SK-N-SH treated with all-trans-retinoic acid at 6 μM for 48 hours (cell line): ENCODE measurements at regions not wholly inside any gene's neighbourhood (a gene's known extent, or its start where the extent isn't known, plus 50 kb on each side); places are given as distances from the start of the nearest gene placed in this dataset.

Source experiments
- ATAC-seq: fragments of 200-7000 bp; cut with Tn5 transposase; 3 replicates; pipeline ENCODE4 v1.9.1; 2020; ENCODE audit warnings: mild to moderate bottlenecking, moderate library complexity
- ARNTL ChIP-seq: fragments of 450-650 bp; formaldehyde crosslinking; IDR thresholded peaks from 2 replicates; pipeline ENCODE4 v1.5.0; 2020; ENCODE audit warnings: low read depth, mild to moderate bottlenecking, moderate library complexity, borderline replicate concordance
- BACH2 ChIP-seq: fragments of 250-450 bp; sonication (Bioruptor Pico); IDR thresholded peaks from 2 replicates; pipeline ENCODE4 v1.9.0; 2021; ENCODE audit warnings: mild to moderate bottlenecking, borderline replicate concordance
- CREB5 ChIP-seq: fragments of 250-450 bp; sonication (Bioruptor Pico); IDR thresholded peaks from 2 replicates; pipeline ENCODE4 v1.5.1; 2020; ENCODE audit warnings: low read depth, mild to moderate bottlenecking, moderate library complexity
- CSDC2 ChIP-seq: fragments of 250-450 bp; sonication (Bioruptor Pico); IDR thresholded peaks from 2 replicates; pipeline ENCODE4 v1.5.0; 2020; ENCODE audit warnings: mild to moderate bottlenecking, moderate library complexity
- CSRNP3 ChIP-seq: fragments of 250-450 bp; sonication (Bioruptor Pico); IDR thresholded peaks from 2 replicates; pipeline ENCODE4 v1.5.1; 2021; ENCODE audit warnings: mild to moderate bottlenecking, moderate library complexity
- ESRRG ChIP-seq: fragments of 250-450 bp; sonication (Bioruptor Pico); IDR thresholded peaks from 2 replicates; pipeline ENCODE4 v1.6.1; 2021; ENCODE audit warnings: mild to moderate bottlenecking
- GLIS3 ChIP-seq: fragments of 250-450 bp; sonication (Bioruptor Pico); IDR thresholded peaks from 2 replicates; pipeline ENCODE4 v1.5.0; 2020; ENCODE audit warnings: mild to moderate bottlenecking, moderate library complexity
- ISL1 ChIP-seq: fragments of 250-450 bp; sonication (Bioruptor Pico); IDR thresholded peaks from 2 replicates; pipeline ENCODE4 v2.1.2; 2022; ENCODE audit warnings: mild to moderate bottlenecking, moderate library complexity
- OSR1 ChIP-seq: fragments of 250-450 bp; sonication (Bioruptor Pico); IDR thresholded peaks from 2 replicates; pipeline ENCODE4 v1.8.0; 2022; ENCODE audit warnings: moderate library complexity, mild to moderate bottlenecking, inconsistent platforms
- PATZ1 ChIP-seq: fragments of 250-450 bp; sonication (Bioruptor Pico); IDR thresholded peaks from 2 replicates; pipeline ENCODE4 v1.8.0; 2020; ENCODE audit warnings: mild to moderate bottlenecking, moderate library complexity, borderline replicate concordance
- POU6F1 ChIP-seq: fragments of 250-450 bp; sonication (Bioruptor Pico); IDR thresholded peaks from 2 replicates; pipeline ENCODE4 v1.8.0; 2021; ENCODE audit warnings: low read depth, mild to moderate bottlenecking, moderate library complexity, borderline replicate concordance
- PPARA ChIP-seq: fragments of 250-450 bp; sonication (Bioruptor Pico); IDR thresholded peaks from 2 replicates; pipeline ENCODE4 v1.5.0; 2020; ENCODE audit warnings: mild to moderate bottlenecking, borderline replicate concordance
- RARB ChIP-seq: fragments of 250-450 bp; sonication (Bioruptor Pico); IDR thresholded peaks from 2 replicates; pipeline ENCODE4 v1.8.0; 2021; ENCODE audit warnings: mild to moderate bottlenecking, moderate library complexity
- SNAI2 ChIP-seq: fragments of 250-450 bp; sonication (Bioruptor Pico); IDR thresholded peaks from 2 replicates; pipeline ENCODE4 v1.5.0; 2020; ENCODE audit warnings: mild to moderate bottlenecking, moderate library complexity
- TCF4 ChIP-seq: fragments of 250-450 bp; sonication (Bioruptor Pico); IDR thresholded peaks from 2 replicates; pipeline ENCODE4 v1.8.0; 2021; ENCODE audit warnings: mild to moderate bottlenecking, moderate library complexity, borderline replicate concordance
- TOX ChIP-seq: fragments of 250-450 bp; sonication (Bioruptor Pico); IDR thresholded peaks from 2 replicates; pipeline ENCODE4 v1.8.0; 2021; ENCODE audit warnings: mild to moderate bottlenecking, moderate library complexity, borderline replicate concordance
- TSHZ2 ChIP-seq: fragments of 250-450 bp; sonication (Bioruptor Pico); IDR thresholded peaks from 2 replicates; pipeline ENCODE4 v1.5.0; 2020; ENCODE audit warnings: mild to moderate bottlenecking, moderate library complexity
- ZC3H10 ChIP-seq: fragments of 250-450 bp; sonication (Bioruptor Pico); IDR thresholded peaks from 2 replicates; pipeline ENCODE4 v1.5.1; 2021; ENCODE audit warnings: mild to moderate bottlenecking, moderate library complexity
- ZFP3 ChIP-seq: fragments of 250-450 bp; sonication (Bioruptor Pico); IDR thresholded peaks from 2 replicates; pipeline ENCODE4 v1.5.0; 2020; ENCODE audit warnings: mild to moderate bottlenecking, moderate library complexity
- ZFP30 ChIP-seq: fragments of 450-650 bp; formaldehyde crosslinking; IDR thresholded peaks from 2 replicates; pipeline ENCODE4 v1.5.0; 2022; ENCODE audit warnings: mild to moderate bottlenecking, moderate library complexity
- ZNF70 ChIP-seq: fragments of 450-650 bp; formaldehyde crosslinking; IDR thresholded peaks from 2 replicates; pipeline ENCODE4 v1.5.0; 2020; ENCODE audit warnings: mild to moderate bottlenecking, moderate library complexity
- ZNF8 ChIP-seq: fragments of 450-650 bp; formaldehyde crosslinking; IDR thresholded peaks from 2 replicates; pipeline ENCODE4 v1.5.0; 2020; ENCODE audit warnings: mild to moderate bottlenecking, moderate library complexity

GRCh38 chr10:121241337-121241736 is 356.9 kb downstream of the FGFR2 start:
- TF ChIP-seq CSRNP3 (CRISPR knock-in tag): no peak
- no peak for TF ChIP-seq ZNF70 (CRISPR knock-in tag)
- TF ChIP-seq TOX (CRISPR knock-in tag): no peak
- no peak for TF ChIP-seq OSR1 (CRISPR knock-in tag)
- no peak for TF ChIP-seq ZFP3 (CRISPR knock-in tag)
- no peak for TF ChIP-seq RARB
- TF ChIP-seq POU6F1 (CRISPR knock-in tag): no peak
- no peak for TF ChIP-seq ISL1 (CRISPR knock-in tag)
- no peak for TF ChIP-seq SNAI2 (CRISPR knock-in tag)
- TF ChIP-seq PPARA: no peak
- no peak for TF ChIP-seq ESRRG (CRISPR knock-in tag)
- no peak for TF ChIP-seq PATZ1 (CRISPR knock-in tag)
- no peak for TF ChIP-seq ZFP30
- no peak for TF ChIP-seq ARNTL (CRISPR knock-in tag)
- TF ChIP-seq ZC3H10 (CRISPR knock-in tag): no peak
- no peak for TF ChIP-seq GLIS3 (CRISPR knock-in tag)
- TF ChIP-seq TSHZ2 (CRISPR knock-in tag): no peak
- no peak for TF ChIP-seq CREB5 (CRISPR knock-in tag)
- no peak for ATAC-seq

- TF ChIP-seq TCF4 (CRISPR knock-in tag) (no peak), ZNF70 (CRISPR knock-in tag) (no peak), CSRNP3 (CRISPR knock-in tag) (no peak), CSDC2 (CRISPR knock-in tag) (no peak), ISL1 (CRISPR knock-in tag) (no peak), TSHZ2 (CRISPR knock-in tag) (no peak), BACH2 (CRISPR knock-in tag) (no peak), ZNF8 (no peak), TOX (CRISPR knock-in tag) (no peak), OSR1 (CRISPR knock-in tag) (no peak), ARNTL (CRISPR knock-in tag) (no peak)
- ATAC-seq: no peak
These were observed 355.3 kb downstream of the FGFR2 start for GRCh38 chr10:121242741-121243608.
